HG02981 (cell line): ENCODE measurements at regions not wholly inside any gene's neighbourhood (a gene's known extent, or its start where the extent isn't known, plus 50 kb on each side); places are given as distances from the start of the nearest gene placed in this dataset.
"Not testable (repeated sequence)": the region's sequence is repeated elsewhere in the genome, so short reads cannot be mapped to it uniquely, and the experiment has no call there.

Source experiments
- ATAC-seq: cut with Tn5 transposase; IDR thresholded peaks from one replicate; pipeline ENCODE4 v1.9.1; 2021; ENCODE audit warnings: mild to moderate bottlenecking, moderate library complexity; ENCODE audit not compliant: unreplicated experiment

GRCh38 chr5:124554746-124555578, 191.5 kb downstream of the ZNF608 start:
- ATAC-seq: no peak

- no peak for ATAC-seq
These were observed 192.5 kb downstream of the ZNF608 start for GRCh38 chr5:124553911-124554310.

- no peak for ATAC-seq
These were observed 193.9 kb downstream of the ZNF608 start for GRCh38 chr5:124552526-124552925.

- ATAC-seq: no peak
These were observed 194.5 kb downstream of the ZNF608 start for GRCh38 chr5:124551939-124552279.

- no peak for ATAC-seq
These were observed 195.7 kb downstream of the ZNF608 start for GRCh38 chr5:124550731-124551130.

GRCh38 chr5:124549891-124550436, 196.5 kb downstream of the ZNF608 start:
- ATAC-seq: no peak

GRCh38 chr5:124546643-124547042, 199.8 kb downstream of the ZNF608 start:
- no peak for ATAC-seq

GRCh38 chr5:124544366-124545055, 201.9 kb downstream of the ZNF608 start:
- peak; percentile 95 for ATAC-seq

- no peak for ATAC-seq
These were observed 207.5 kb downstream of the ZNF608 start for GRCh38 chr5:124538931-124539330.

- ATAC-seq: no peak
These were observed 208.2 kb downstream of the ZNF608 start for GRCh38 chr5:124538191-124538590.

- no peak for ATAC-seq
These were observed 208.9 kb downstream of the ZNF608 start for GRCh38 chr5:124537522-124537921.

- ATAC-seq: no peak
These were observed 209.3 kb downstream of the ZNF608 start for GRCh38 chr5:124537107-124537506.

- no peak for ATAC-seq
These were observed 210.1 kb downstream of the ZNF608 start for GRCh38 chr5:124536333-124536732.

- ATAC-seq: no peak
These were observed 215.5 kb downstream of the ZNF608 start for GRCh38 chr5:124530916-124531315.

- no peak for ATAC-seq
These were observed 217.6 kb downstream of the ZNF608 start for GRCh38 chr5:124528838-124529237.

- no peak for ATAC-seq
These were observed 219.0 kb downstream of the ZNF608 start for GRCh38 chr5:124527220-124527991.

GRCh38 chr5:124526079-124526478, 220.4 kb downstream of the ZNF608 start:
- not testable (repeated sequence) for ATAC-seq

- ATAC-seq: peak; percentile 92
These were observed 221.7 kb downstream of the ZNF608 start for GRCh38 chr5:124524552-124525232.

GRCh38 chr5:124523897-124524296, 222.5 kb downstream of the ZNF608 start:
- no peak for ATAC-seq

GRCh38 chr5:124522992-124523391, 223.4 kb downstream of the ZNF608 start:
- no peak for ATAC-seq
